Keratinocyte (primary cell): ENCODE measurements at regions not wholly inside any gene's neighbourhood (a gene's known extent, or its start where the extent isn't known, plus 50 kb on each side); places are given as distances from the start of the nearest gene placed in this dataset.

Source experiments
- DNase-seq: peaks from one replicate; pipeline ENCODE4 v3.0.0-alpha.2; 2011; ENCODE audit warnings: low read depth, missing footprints, low spot score
- FAIRE-seq: peaks from 2 replicates; lab custom pipeline; 2011; peaks lifted over from hg19 to GRCh38; lab: Jason Lieb, UNC
- H2AFZ ChIP-seq: 2 replicates; pipeline ENCODE4 v1.6.0; 2012; ENCODE audit warnings: low read length, control low read depth, inconsistent platforms; ENCODE audit not compliant: control insufficient read depth
- H3K27ac ChIP-seq: 2 replicates; pipeline ENCODE4 v1.5.1; 2011; ENCODE audit warnings: low read length; ENCODE audit not compliant: control insufficient read depth, insufficient read depth
- H3K27me3 ChIP-seq: 3 replicates; pipeline ENCODE4 v1.6.0; 2011; ENCODE audit warnings: low read length; ENCODE audit not compliant: control insufficient read depth, insufficient read depth; ENCODE audit errors: extremely low read depth
- H3K36me3 ChIP-seq, 2 experiments: 2 replicates in 1 of 2; 3 replicates in 1 of 2; pipeline ENCODE4 v1.5.1; 2011; ENCODE audit warnings: low read length in 2 of 2, mild to moderate bottlenecking in 1 of 2; ENCODE audit not compliant: control insufficient read depth in 2 of 2, insufficient read depth in 2 of 2; ENCODE audit errors: extremely low read depth in 1 of 2
- H3K4me1 ChIP-seq: 3 replicates; pipeline ENCODE4 v1.5.1; 2011; ENCODE audit warnings: low read length; ENCODE audit not compliant: control insufficient read depth, insufficient read depth; ENCODE audit errors: extremely low read depth
- H3K4me2 ChIP-seq: 3 replicates; pipeline ENCODE4 v1.6.0; 2011; ENCODE audit warnings: low read depth, low read length; ENCODE audit not compliant: control insufficient read depth, insufficient read depth; ENCODE audit errors: extremely low read depth
- H3K4me3 ChIP-seq, 3 experiments: fragments of 200-600 bp in 1 of 3; sonication (generic) in 1 of 3; 2 replicates in 2 of 3; 3 replicates in 1 of 3; pipeline ENCODE4 v1.5.1; 2011 to 2016; ENCODE audit warnings: low read length in 3 of 3, mild to moderate bottlenecking in 3 of 3, control low read depth in 2 of 3, inconsistent platforms in 1 of 3, low read depth in 1 of 3, mixed read lengths in 1 of 3, mixed run types in 1 of 3, moderate library complexity in 1 of 3; ENCODE audit not compliant: control insufficient read depth in 2 of 3, insufficient read depth in 2 of 3; ENCODE audit errors: extremely low read depth in 1 of 3
- H3K79me2 ChIP-seq: 2 replicates; pipeline ENCODE4 v1.6.0; 2012; ENCODE audit warnings: low read length; ENCODE audit not compliant: control insufficient read depth, insufficient read depth
- H3K9ac ChIP-seq: 3 replicates; pipeline ENCODE4 v1.6.0; 2011; ENCODE audit warnings: low read length; ENCODE audit not compliant: control insufficient read depth, insufficient read depth; ENCODE audit errors: extremely low read depth
- H3K9me1 ChIP-seq: 3 replicates; pipeline ENCODE4 v1.6.0; 2011; ENCODE audit warnings: low read length; ENCODE audit not compliant: control insufficient read depth, insufficient read depth; ENCODE audit errors: extremely low read depth
- H3K9me3 ChIP-seq: 2 replicates; pipeline ENCODE4 v1.5.1; 2012; ENCODE audit warnings: low read depth, low read length; ENCODE audit not compliant: control insufficient read depth
- H4K20me1 ChIP-seq: 3 replicates; pipeline ENCODE4 v1.6.0; 2011; ENCODE audit warnings: low read length; ENCODE audit not compliant: control insufficient read depth, insufficient read depth; ENCODE audit errors: extremely low read depth
- EZH2 ChIP-seq: IDR thresholded peaks from one replicate; pipeline ENCODE4 v1.6.1; 2012; ENCODE audit warnings: inconsistent platforms, mild to moderate bottlenecking, low read length, moderate library complexity
- dilution Hi-C: fragments of 300-500 bp; cut with MboI; formaldehyde crosslinking; loops from one replicate; pipeline ENCODE4 v1.7.0; 2020; ENCODE audit warnings: low sequenced_read_pairs; ENCODE audit not compliant: extremely low pct_ligation_motif_present
- TF ChIP-seq, protein P1 (sequence below), 3 experiments: IDR thresholded peaks in 1 of 3; conservative IDR thresholded peaks in 1 of 3; optimal IDR thresholded peaks in 1 of 3; 2 replicates in 2 of 3; 3 replicates in 1 of 3; pipeline versions ENCODE3 to v1.5.1; 2011; ENCODE audit warnings: low read length in 3 of 3, mild to moderate bottlenecking in 3 of 3, moderate library complexity in 2 of 3, control low read depth in 1 of 3, inconsistent platforms in 1 of 3; ENCODE audit not compliant: insufficient read depth in 2 of 3; ENCODE audit errors: extremely low read depth in 1 of 3

DNA sequence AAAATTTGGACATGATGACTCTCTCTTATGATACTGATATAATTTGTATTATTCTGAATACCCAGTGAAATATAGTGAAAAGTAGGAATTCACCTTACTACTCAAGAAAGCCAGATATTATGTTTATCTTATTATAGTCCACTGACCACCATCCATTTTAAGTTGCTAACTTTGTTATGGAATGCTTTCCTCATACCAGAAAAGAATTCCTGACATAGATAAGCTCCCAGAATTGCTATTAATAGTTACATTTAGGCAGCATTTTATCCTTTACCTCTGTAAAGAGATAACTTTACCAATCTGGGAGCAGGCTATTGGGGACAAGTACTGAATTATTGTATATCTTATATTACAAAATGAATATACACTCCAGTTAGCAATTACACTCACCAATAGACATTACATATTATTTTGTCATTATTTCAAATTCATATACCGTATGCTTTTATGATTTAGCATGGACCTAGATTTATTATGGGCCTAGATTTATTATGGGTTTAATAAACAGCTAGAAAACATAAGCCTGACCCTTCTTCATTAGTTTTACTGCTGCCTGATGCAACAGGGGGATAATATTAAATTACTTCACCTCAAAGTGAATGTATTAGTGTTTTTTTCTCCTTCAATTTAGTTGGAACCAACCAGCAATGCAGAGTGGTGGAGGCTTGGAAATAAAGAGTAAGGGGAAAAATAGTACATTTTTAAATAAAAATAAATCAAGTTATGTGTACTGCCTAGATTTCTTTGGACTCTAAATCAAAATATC, 1886.1 kb downstream of the PCDH9 start:
- H3K27me3 ChIP-seq: no peaks in the 10 kb centered on the region
- DNase-seq (no peak), FAIRE-seq (no peak)
- no peak overlapping the region for H3K27ac ChIP-seq
- TF ChIP-seq, protein P1, sequence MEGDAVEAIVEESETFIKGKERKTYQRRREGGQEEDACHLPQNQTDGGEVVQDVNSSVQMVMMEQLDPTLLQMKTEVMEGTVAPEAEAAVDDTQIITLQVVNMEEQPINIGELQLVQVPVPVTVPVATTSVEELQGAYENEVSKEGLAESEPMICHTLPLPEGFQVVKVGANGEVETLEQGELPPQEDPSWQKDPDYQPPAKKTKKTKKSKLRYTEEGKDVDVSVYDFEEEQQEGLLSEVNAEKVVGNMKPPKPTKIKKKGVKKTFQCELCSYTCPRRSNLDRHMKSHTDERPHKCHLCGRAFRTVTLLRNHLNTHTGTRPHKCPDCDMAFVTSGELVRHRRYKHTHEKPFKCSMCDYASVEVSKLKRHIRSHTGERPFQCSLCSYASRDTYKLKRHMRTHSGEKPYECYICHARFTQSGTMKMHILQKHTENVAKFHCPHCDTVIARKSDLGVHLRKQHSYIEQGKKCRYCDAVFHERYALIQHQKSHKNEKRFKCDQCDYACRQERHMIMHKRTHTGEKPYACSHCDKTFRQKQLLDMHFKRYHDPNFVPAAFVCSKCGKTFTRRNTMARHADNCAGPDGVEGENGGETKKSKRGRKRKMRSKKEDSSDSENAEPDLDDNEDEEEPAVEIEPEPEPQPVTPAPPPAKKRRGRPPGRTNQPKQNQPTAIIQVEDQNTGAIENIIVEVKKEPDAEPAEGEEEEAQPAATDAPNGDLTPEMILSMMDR (optimal IDR thresholded peaks at IDR 0.05 in 1 of 3, IDR thresholded peaks at IDR 0.05 in 1 of 3, conservative IDR thresholded peaks at IDR 0.05 in 1 of 3; ENCODE audit: extremely low read depth in 1 of 3, insufficient read depth in 2 of 3, low read length in 3 of 3): no peak
- no peak for TF ChIP-seq EZH2
- no peaks in the 10 kb centered on the region for H3K9me3 ChIP-seq
- H3K36me3 ChIP-seq: no peaks in the 10 kb centered on the region
- no peaks in the 10 kb centered on the region for H3K4me1 ChIP-seq
- no peaks in the 10 kb centered on the region for H3K9me1 ChIP-seq
- no peak overlapping the region for H3K9ac ChIP-seq
- H4K20me1 ChIP-seq: no peaks in the 10 kb centered on the region
- H3K4me2 ChIP-seq: no peak overlapping the region
- dilution Hi-C loops: no loop called here
- no peaks in the 10 kb centered on the region for H3K79me2 ChIP-seq
- H3K4me3 ChIP-seq: no peak overlapping the region
- no peak overlapping the region for H2AFZ ChIP-seq

DNA sequence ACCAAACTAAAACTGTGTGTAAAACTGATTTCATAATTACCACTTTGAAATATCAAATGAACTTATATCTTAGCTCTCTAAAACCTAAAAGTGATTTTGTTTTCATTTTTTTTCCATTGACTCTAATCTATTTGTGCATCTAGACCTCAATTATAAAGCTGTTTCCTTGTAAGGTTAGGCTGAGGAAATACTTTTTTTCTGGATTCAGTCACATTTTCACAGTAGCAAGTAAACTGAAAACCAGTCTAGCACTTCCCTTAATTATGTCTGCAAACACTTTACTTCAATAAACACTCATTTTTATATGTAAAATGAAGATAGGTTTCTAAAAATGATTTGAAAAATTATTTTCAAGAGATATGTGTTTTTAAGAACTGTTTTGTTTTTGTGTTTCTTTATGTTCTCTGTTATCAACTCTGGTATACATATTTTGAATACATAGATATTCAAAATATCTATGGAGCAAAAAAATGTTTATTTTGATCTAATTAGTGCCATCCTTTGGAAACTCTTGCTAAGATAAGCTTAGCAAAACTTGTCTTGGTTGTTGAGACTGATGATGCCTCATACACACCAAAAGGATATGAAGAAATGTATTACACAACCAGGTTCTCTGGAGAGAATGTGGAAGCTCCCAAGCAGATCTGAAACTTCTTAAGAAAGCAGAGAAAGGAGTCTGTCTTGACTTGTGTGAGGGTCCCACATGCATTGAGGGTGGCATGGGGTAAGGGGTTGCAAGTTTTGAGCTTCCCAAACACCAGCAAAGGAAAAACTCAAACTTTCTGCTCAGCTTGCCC, 1887.4 kb downstream of the PCDH9 start:
- Histone ChIP-seq H2AFZ (no peak overlapping the region), H3K4me2 (no peak overlapping the region), H3K9ac (no peak overlapping the region), H3K4me1 (no peaks in the 10 kb centered on the region), H3K9me1 (no peaks in the 10 kb centered on the region), H3K36me3 (no peaks in the 10 kb centered on the region), H3K79me2 (no peaks in the 10 kb centered on the region), H3K4me3 (no peak overlapping the region), H3K27ac (no peak overlapping the region), H3K9me3 (no peaks in the 10 kb centered on the region), H3K27me3 (no peaks in the 10 kb centered on the region), H4K20me1 (no peaks in the 10 kb centered on the region)
- no peak for DNase-seq
- no peak for FAIRE-seq
- dilution Hi-C loops: no loop called here
- TF ChIP-seq EZH2: no peak
- TF ChIP-seq, protein P1 (optimal IDR thresholded peaks at IDR 0.05 in 1 of 3, IDR thresholded peaks at IDR 0.05 in 1 of 3, conservative IDR thresholded peaks at IDR 0.05 in 1 of 3; ENCODE audit: extremely low read depth in 1 of 3, insufficient read depth in 2 of 3, low read length in 3 of 3): no peak
